Lower lobe of right lung (tissue), 2 donors: ENCODE measurements at regions not wholly inside any gene's neighbourhood (a gene's known extent, or its start where the extent isn't known, plus 50 kb on each side); places are given as distances from the start of the nearest gene placed in this dataset.

Source experiments
- ATAC-seq, 2 donors: fragments of 200-7000 bp; cut with Tn5 transposase; one replicate each; pipeline ENCODE4 v1.9.1; 2020 to 2022; ENCODE audit warnings: mild to moderate bottlenecking in 2 of 2, moderate library complexity in 2 of 2
- DNase-seq: peaks from one replicate; pipeline ENCODE4 v3.0.0-alpha.2; 2020
- H3K27ac ChIP-seq: fragments of 200-600 bp; one replicate; pipeline ENCODE4 v1.8.0; 2022
- H3K27me3 ChIP-seq: fragments of 200-600 bp; one replicate; pipeline ENCODE4 v1.8.0; 2022; ENCODE audit warnings: low read depth
- H3K36me3 ChIP-seq: fragments of 200-600 bp; one replicate; pipeline ENCODE4 v1.8.0; 2022; ENCODE audit warnings: mild to moderate bottlenecking
- H3K4me1 ChIP-seq: fragments of 200-600 bp; one replicate; pipeline ENCODE4 v1.8.0; 2022
- H3K4me3 ChIP-seq: fragments of 200-600 bp; one replicate; pipeline ENCODE4 v1.8.0; 2022; ENCODE audit warnings: mild to moderate bottlenecking
- H3K9me3 ChIP-seq: fragments of 200-600 bp; one replicate; pipeline ENCODE4 v1.8.0; 2022
- intact Hi-C: fragments of 100-400 bp; cut with DNase I; formaldehyde crosslinking; loops from one replicate; pipeline ENCODE4 v1.11.0; 2022
- TF ChIP-seq, protein P1 (sequence below): fragments of 200-600 bp; IDR thresholded peaks from one replicate; pipeline ENCODE4 v1.8.0; 2022; ENCODE audit warnings: antibody characterized with exemption, mild to moderate bottlenecking
- donor health status: DM: no; HTN: yes; CAD: no; lungs with severe emphysema.

DNA sequence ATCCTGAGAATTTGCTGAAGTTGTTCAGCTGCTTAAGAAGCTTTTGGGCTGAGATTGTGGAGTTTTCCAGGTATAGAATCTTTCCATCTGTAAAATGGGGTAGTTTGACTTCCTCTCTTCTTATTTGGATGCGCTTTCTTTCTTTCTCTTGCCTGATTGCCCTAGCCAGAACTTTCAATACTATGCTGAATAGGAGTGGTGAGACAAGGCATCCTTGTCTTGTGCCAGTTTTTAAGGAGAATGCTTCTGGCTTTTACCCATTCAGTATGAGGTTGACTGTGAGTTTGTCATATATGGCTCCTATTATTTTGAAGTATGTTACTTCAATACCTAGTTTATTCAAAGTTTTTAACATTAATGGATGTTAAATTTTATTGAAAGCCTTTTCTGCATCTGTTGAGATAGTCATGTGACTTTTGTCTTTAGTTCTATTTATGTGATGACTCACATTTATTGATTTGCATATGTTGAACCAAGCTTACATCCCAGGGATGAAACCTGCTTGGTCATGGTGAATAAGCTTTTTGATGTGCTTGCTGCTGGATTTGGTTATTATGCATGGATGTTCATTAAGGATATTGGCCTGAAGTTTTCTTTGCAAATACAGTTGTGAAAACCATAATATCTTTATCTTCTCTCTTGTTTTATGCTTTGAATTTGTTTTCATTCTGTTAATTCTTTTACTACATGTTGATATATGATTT, 573.8 kb upstream of the NDST4 start:
- H3K4me3 ChIP-seq: no peak overlapping the region
- no peaks in the 10 kb centered on the region for H3K27me3 ChIP-seq
- TF ChIP-seq, protein P1, sequence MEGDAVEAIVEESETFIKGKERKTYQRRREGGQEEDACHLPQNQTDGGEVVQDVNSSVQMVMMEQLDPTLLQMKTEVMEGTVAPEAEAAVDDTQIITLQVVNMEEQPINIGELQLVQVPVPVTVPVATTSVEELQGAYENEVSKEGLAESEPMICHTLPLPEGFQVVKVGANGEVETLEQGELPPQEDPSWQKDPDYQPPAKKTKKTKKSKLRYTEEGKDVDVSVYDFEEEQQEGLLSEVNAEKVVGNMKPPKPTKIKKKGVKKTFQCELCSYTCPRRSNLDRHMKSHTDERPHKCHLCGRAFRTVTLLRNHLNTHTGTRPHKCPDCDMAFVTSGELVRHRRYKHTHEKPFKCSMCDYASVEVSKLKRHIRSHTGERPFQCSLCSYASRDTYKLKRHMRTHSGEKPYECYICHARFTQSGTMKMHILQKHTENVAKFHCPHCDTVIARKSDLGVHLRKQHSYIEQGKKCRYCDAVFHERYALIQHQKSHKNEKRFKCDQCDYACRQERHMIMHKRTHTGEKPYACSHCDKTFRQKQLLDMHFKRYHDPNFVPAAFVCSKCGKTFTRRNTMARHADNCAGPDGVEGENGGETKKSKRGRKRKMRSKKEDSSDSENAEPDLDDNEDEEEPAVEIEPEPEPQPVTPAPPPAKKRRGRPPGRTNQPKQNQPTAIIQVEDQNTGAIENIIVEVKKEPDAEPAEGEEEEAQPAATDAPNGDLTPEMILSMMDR: no peak
- no peaks in the 10 kb centered on the region for H3K9me3 ChIP-seq
- ATAC-seq: no peak
- H3K4me1 ChIP-seq: no peaks in the 10 kb centered on the region
- intact Hi-C loops: no loop called here
- no peak for DNase-seq
- no peaks in the 10 kb centered on the region for H3K36me3 ChIP-seq
- H3K27ac ChIP-seq: no peak overlapping the region

DNA sequence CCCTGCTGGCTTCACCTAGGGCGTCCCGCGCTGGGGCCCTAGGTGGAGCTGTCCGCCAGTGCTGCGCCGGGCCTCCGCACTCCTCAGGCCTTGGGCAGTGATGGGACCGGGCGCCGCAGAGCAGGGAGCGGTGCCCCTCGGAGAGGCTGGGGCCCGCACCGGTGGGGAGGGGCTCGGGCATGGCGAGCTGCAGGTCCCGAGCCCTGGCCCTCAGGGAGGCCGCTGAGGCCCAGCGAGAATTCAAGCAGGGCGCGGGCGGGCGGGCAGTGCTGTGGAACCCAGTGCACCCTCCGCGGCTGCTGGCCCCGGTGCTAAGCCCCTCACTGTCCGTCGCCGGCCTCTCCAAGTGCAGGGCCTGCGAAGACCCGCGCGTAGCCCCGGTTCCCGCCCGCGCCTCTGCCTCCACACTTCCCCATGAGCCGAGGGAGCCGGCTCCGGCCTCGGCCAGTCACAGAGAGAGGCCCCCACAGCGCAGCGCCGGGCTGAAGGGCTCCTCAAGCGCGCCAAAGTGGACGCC, 565.1 kb upstream of the NDST4 start:
- no peaks in the 10 kb centered on the region for H3K9me3 ChIP-seq
- no peaks in the 10 kb centered on the region for H3K27me3 ChIP-seq
- no peaks in the 10 kb centered on the region for H3K4me1 ChIP-seq
- no peaks in the 10 kb centered on the region for H3K36me3 ChIP-seq
- intact Hi-C loops: no loop called here
- DNase-seq (no peak), ATAC-seq (peak; percentile 24 to 53)
- H3K4me3 ChIP-seq: no peak overlapping the region
- no peak overlapping the region for H3K27ac ChIP-seq
- TF ChIP-seq, protein P1: no peak

DNA sequence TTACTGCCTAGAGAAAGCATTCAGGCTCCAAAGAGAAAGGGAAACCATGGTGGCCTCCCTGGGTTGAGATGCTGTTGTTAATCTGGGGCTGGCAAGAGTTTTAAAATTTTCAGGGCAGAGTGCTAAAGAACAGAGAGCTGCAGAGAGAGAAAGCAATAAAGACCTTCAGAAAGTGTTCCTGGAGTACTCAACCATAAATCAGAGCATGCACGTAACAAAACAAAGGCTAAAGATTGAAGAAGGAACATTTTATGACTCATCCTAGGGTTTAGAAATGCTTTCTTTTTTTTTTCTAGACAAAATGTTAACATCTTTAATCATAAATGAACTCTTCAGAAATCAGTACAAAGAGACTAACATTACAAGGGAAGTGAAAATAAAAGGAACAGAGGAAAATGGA, 562.3 kb upstream of the NDST4 start:
- Histone ChIP-seq H3K36me3 (no peaks in the 10 kb centered on the region), H3K27ac (no peak overlapping the region), H3K4me1 (no peaks in the 10 kb centered on the region), H3K27me3 (no peaks in the 10 kb centered on the region), H3K4me3 (no peak overlapping the region), H3K9me3 (no peaks in the 10 kb centered on the region)
- intact Hi-C loops: no loop called here
- TF ChIP-seq, protein P1: no peak
- no peak for ATAC-seq
- no peak for DNase-seq

DNA sequence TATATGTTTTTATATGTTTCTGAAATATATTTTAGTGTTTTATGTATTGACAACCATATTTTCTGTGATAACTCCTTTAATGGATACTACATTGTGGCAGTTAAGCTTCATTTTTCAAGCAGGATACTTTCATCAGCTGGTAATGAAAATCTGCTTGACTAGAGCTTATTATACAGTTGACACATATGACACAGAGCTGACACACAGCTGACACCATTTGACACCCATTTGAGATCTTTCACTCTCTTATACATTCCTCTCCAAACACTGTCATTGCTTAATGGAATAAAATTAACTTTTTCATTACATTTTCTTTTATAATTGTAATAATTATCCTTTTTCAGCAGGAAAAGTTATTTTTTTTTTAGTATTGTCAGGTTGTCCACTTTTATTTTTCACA, 561.1 kb upstream of the NDST4 start:
- Histone ChIP-seq H3K4me1 (no peaks in the 10 kb centered on the region), H3K4me3 (no peak overlapping the region), H3K27me3 (no peaks in the 10 kb centered on the region), H3K27ac (no peak overlapping the region), H3K9me3 (no peaks in the 10 kb centered on the region), H3K36me3 (no peaks in the 10 kb centered on the region)
- ATAC-seq (no peak), DNase-seq (no peak)
- TF ChIP-seq, protein P1: no peak
- intact Hi-C loops: no loop called here

DNA sequence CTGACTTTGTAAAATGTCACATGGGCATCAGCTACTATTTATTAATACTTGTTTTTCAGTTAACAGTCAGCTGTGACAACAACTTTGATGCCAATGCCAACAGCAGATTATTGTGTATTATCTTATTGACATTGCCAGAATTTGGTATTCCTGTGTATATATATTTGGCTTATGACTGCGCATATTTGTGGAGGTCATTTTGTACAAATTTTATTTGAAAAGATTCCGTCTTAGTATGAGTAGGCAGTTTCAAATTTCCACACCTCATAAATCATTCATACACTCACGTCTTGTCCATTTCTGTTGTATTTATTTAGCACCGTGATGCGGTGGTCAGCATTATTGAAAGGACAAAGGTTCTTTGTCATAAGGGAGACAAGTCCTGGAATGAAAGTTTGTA, 558.2 kb upstream of the NDST4 start:
- intact Hi-C loops: no loop called here
- ATAC-seq (no peak), DNase-seq (no peak)
- Histone ChIP-seq H3K27me3 (no peaks in the 10 kb centered on the region), H3K9me3 (no peaks in the 10 kb centered on the region), H3K27ac (no peak overlapping the region), H3K36me3 (no peaks in the 10 kb centered on the region), H3K4me3 (no peak overlapping the region), H3K4me1 (no peaks in the 10 kb centered on the region)
- TF ChIP-seq, protein P1: no peak
